HL-60 (cell line): ENCODE measurements at regions not wholly inside any gene's neighbourhood (a gene's known extent, or its start where the extent isn't known, plus 50 kb on each side); places are given as distances from the start of the nearest gene placed in this dataset.

Source experiments
- DNase-seq, 2 experiments: peaks; one replicate each; pipeline ENCODE4 v3.0.0-alpha.2; 2010 to 2020; ENCODE audit warnings: low read depth in 1 of 2, low spot score in 1 of 2
- H3K27ac ChIP-seq: fragments of 250-450 bp; sonication (Bioruptor Pico); replicated peaks from 2 replicates; pipeline ENCODE4 v1.5.1; 2020; ENCODE audit warnings: mild to moderate bottlenecking, moderate library complexity
- H3K27me3 ChIP-seq: fragments of 250-450 bp; sonication (Bioruptor Pico); 2 replicates; pipeline ENCODE4 v1.5.1; 2021; ENCODE audit warnings: mild to moderate bottlenecking, moderate library complexity; ENCODE audit not compliant: insufficient read depth, poor library complexity, severe bottlenecking
- H3K4me3 ChIP-seq: replicated peaks from 2 replicates; pipeline ENCODE4 v1.5.1; 2011; ENCODE audit warnings: mild to moderate bottlenecking, control low read depth, low read length; ENCODE audit not compliant: insufficient read depth
- GABPA ChIP-seq: IDR thresholded peaks from 2 replicates; pipeline ENCODE4 v1.6.1; 2012; ENCODE audit warnings: low read depth
- POLR2AphosphoS5 ChIP-seq: IDR thresholded peaks from 2 replicates; pipeline ENCODE4 v1.6.1; 2012; ENCODE audit warnings: low read depth
- SPI1 ChIP-seq: IDR thresholded peaks from 2 replicates; pipeline ENCODE4 v1.6.1; 2012; ENCODE audit warnings: low read depth, mild to moderate bottlenecking, borderline replicate concordance
- TF ChIP-seq, protein P1 (sequence below): IDR thresholded peaks from 2 replicates; pipeline ENCODE4 v1.6.1; 2012; ENCODE audit warnings: low read depth; ENCODE audit not compliant: insufficient replicate concordance
- TF ChIP-seq, protein P2 (sequence below): IDR thresholded peaks from one replicate; pipeline ENCODE4 v1.5.1; 2011; ENCODE audit warnings: low read length, control low read depth, inconsistent platforms; ENCODE audit not compliant: insufficient read depth

DNA sequence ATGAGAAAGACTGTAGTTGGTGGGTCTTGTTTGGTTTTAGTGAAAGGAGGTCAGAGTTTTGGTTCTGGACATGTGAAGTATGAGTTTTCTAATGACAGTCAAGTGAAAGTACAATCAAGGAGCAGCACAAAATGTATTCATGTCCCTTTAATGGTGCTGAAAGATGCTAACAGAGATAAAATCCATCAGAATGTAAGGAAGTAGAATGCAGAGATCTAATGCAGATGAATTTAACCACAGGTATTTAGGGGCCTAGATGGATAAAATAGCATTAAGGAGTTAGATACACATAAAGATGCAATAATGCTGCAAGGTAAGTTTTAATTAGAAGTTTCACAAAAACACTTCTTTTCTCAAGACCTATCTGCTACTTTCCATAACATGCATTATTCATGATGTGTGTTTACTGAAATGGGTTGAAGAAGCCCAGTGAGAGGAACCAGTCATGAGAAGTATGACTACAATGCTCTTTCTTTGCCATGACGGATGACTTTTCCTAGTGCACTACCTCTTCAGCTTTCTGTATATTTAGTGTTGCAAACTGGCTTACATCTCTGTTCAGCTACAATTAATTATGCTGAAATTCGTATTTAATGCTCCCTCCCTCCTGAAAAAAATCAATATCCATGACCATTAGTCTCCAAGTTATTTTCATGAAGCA lies 222.9 kb upstream of the HTR2A start:
- Histone ChIP-seq H3K27ac (no peak overlapping the region), H3K27me3 (peaks cover 6% of the 10 kb centered on the region), H3K4me3 (no peak overlapping the region)
- TF ChIP-seq GABPA (no peak), SPI1 (no peak), POLR2AphosphoS5 (no peak)
- TF ChIP-seq, protein P1, sequence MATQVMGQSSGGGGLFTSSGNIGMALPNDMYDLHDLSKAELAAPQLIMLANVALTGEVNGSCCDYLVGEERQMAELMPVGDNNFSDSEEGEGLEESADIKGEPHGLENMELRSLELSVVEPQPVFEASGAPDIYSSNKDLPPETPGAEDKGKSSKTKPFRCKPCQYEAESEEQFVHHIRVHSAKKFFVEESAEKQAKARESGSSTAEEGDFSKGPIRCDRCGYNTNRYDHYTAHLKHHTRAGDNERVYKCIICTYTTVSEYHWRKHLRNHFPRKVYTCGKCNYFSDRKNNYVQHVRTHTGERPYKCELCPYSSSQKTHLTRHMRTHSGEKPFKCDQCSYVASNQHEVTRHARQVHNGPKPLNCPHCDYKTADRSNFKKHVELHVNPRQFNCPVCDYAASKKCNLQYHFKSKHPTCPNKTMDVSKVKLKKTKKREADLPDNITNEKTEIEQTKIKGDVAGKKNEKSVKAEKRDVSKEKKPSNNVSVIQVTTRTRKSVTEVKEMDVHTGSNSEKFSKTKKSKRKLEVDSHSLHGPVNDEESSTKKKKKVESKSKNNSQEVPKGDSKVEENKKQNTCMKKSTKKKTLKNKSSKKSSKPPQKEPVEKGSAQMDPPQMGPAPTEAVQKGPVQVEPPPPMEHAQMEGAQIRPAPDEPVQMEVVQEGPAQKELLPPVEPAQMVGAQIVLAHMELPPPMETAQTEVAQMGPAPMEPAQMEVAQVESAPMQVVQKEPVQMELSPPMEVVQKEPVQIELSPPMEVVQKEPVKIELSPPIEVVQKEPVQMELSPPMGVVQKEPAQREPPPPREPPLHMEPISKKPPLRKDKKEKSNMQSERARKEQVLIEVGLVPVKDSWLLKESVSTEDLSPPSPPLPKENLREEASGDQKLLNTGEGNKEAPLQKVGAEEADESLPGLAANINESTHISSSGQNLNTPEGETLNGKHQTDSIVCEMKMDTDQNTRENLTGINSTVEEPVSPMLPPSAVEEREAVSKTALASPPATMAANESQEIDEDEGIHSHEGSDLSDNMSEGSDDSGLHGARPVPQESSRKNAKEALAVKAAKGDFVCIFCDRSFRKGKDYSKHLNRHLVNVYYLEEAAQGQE = no peak
- TF ChIP-seq, protein P2, sequence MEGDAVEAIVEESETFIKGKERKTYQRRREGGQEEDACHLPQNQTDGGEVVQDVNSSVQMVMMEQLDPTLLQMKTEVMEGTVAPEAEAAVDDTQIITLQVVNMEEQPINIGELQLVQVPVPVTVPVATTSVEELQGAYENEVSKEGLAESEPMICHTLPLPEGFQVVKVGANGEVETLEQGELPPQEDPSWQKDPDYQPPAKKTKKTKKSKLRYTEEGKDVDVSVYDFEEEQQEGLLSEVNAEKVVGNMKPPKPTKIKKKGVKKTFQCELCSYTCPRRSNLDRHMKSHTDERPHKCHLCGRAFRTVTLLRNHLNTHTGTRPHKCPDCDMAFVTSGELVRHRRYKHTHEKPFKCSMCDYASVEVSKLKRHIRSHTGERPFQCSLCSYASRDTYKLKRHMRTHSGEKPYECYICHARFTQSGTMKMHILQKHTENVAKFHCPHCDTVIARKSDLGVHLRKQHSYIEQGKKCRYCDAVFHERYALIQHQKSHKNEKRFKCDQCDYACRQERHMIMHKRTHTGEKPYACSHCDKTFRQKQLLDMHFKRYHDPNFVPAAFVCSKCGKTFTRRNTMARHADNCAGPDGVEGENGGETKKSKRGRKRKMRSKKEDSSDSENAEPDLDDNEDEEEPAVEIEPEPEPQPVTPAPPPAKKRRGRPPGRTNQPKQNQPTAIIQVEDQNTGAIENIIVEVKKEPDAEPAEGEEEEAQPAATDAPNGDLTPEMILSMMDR = no peak
- DNase-seq = no peak

DNA sequence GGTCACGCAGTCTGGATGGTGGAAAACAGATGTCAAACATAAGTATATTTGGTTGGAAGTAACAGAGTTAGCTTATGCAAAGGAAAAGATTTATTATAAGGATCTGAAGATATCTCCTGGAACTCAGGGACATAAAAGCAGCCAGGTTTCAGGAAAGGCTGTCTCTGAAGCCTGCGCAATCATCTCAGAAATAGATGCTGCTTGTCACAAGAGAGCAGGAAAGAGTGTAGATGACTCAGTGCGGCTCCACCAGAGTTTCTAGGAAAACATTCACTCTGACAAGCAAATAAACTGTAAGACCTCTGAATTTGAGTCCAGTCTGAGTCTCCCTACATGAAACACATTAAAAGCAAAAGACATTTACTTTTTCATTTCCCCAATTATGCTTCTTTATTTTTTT lies 220.4 kb upstream of the HTR2A start:
- DNase-seq = no peak
- H3K4me3 ChIP-seq = no peak overlapping the region
- TF ChIP-seq SPI1 (no peak), POLR2AphosphoS5 (no peak), GABPA (no peak)
- TF ChIP-seq, protein P1 = no peak
- TF ChIP-seq, protein P2 = no peak
- peaks cover 6% of the 10 kb centered on the region for H3K27me3 ChIP-seq
- no peak overlapping the region for H3K27ac ChIP-seq

DNA sequence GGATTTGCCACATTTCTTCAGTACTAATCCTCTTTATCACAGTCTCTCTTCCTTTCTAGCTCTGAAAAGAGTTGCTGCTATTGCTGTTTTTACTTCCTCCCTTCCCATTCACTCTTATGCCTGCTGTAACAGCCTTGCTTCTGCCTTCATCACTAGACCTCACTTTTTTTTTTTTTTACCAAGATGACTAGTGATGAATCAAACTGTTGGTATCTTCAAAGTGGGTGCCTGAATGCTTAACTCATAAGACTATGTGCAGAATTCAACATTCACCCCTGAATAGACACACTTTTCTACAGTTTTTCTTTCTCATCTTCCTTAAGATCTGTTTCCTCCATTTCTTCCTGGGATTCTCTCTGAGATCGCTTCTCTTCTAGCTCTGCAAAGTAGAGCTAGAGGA lies 217.2 kb upstream of the HTR2A start:
- no peak for DNase-seq
- TF ChIP-seq SPI1 (no peak), GABPA (no peak), POLR2AphosphoS5 (no peak)
- TF ChIP-seq, protein P1 = no peak
- TF ChIP-seq, protein P2 = no peak
- Histone ChIP-seq H3K4me3 (no peak overlapping the region), H3K27ac (no peak overlapping the region), H3K27me3 (peaks cover 6% of the 10 kb centered on the region)
